Keratinocyte (primary cell): ENCODE measurements at regions not wholly inside any gene's neighbourhood (a gene's known extent, or its start where the extent isn't known, plus 50 kb on each side); places are given as distances from the start of the nearest gene placed in this dataset.

ENCODE experiments used
- DNase-seq: peaks from one replicate; pipeline ENCODE4 v3.0.0-alpha.2; 2011; ENCODE audit warnings: low read depth, missing footprints, low spot score
- FAIRE-seq: peaks from 2 replicates; lab custom pipeline; 2011; peaks lifted over from hg19 to GRCh38; lab: Jason Lieb, UNC
- H2AFZ ChIP-seq: 2 replicates; pipeline ENCODE4 v1.6.0; 2012; ENCODE audit warnings: low read length, control low read depth, inconsistent platforms; ENCODE audit not compliant: control insufficient read depth
- H3K27ac ChIP-seq: 2 replicates; pipeline ENCODE4 v1.5.1; 2011; ENCODE audit warnings: low read length; ENCODE audit not compliant: control insufficient read depth, insufficient read depth
- H3K27me3 ChIP-seq: 3 replicates; pipeline ENCODE4 v1.6.0; 2011; ENCODE audit warnings: low read length; ENCODE audit not compliant: control insufficient read depth, insufficient read depth; ENCODE audit errors: extremely low read depth
- H3K36me3 ChIP-seq, 2 experiments: 2 replicates in 1 of 2; 3 replicates in 1 of 2; pipeline ENCODE4 v1.5.1; 2011; ENCODE audit warnings: low read length in 2 of 2, mild to moderate bottlenecking in 1 of 2; ENCODE audit not compliant: control insufficient read depth in 2 of 2, insufficient read depth in 2 of 2; ENCODE audit errors: extremely low read depth in 1 of 2
- H3K4me1 ChIP-seq: 3 replicates; pipeline ENCODE4 v1.5.1; 2011; ENCODE audit warnings: low read length; ENCODE audit not compliant: control insufficient read depth, insufficient read depth; ENCODE audit errors: extremely low read depth
- H3K4me2 ChIP-seq: 3 replicates; pipeline ENCODE4 v1.6.0; 2011; ENCODE audit warnings: low read depth, low read length; ENCODE audit not compliant: control insufficient read depth, insufficient read depth; ENCODE audit errors: extremely low read depth
- H3K4me3 ChIP-seq, 3 experiments: fragments of 200-600 bp in 1 of 3; sonication (generic) in 1 of 3; 2 replicates in 2 of 3; 3 replicates in 1 of 3; pipeline ENCODE4 v1.5.1; 2011 to 2016; ENCODE audit warnings: low read length in 3 of 3, mild to moderate bottlenecking in 3 of 3, control low read depth in 2 of 3, inconsistent platforms in 1 of 3, low read depth in 1 of 3, mixed read lengths in 1 of 3, mixed run types in 1 of 3, moderate library complexity in 1 of 3; ENCODE audit not compliant: control insufficient read depth in 2 of 3, insufficient read depth in 2 of 3; ENCODE audit errors: extremely low read depth in 1 of 3
- H3K79me2 ChIP-seq: 2 replicates; pipeline ENCODE4 v1.6.0; 2012; ENCODE audit warnings: low read length; ENCODE audit not compliant: control insufficient read depth, insufficient read depth
- H3K9ac ChIP-seq: 3 replicates; pipeline ENCODE4 v1.6.0; 2011; ENCODE audit warnings: low read length; ENCODE audit not compliant: control insufficient read depth, insufficient read depth; ENCODE audit errors: extremely low read depth
- H3K9me1 ChIP-seq: 3 replicates; pipeline ENCODE4 v1.6.0; 2011; ENCODE audit warnings: low read length; ENCODE audit not compliant: control insufficient read depth, insufficient read depth; ENCODE audit errors: extremely low read depth
- H3K9me3 ChIP-seq: 2 replicates; pipeline ENCODE4 v1.5.1; 2012; ENCODE audit warnings: low read depth, low read length; ENCODE audit not compliant: control insufficient read depth
- H4K20me1 ChIP-seq: 3 replicates; pipeline ENCODE4 v1.6.0; 2011; ENCODE audit warnings: low read length; ENCODE audit not compliant: control insufficient read depth, insufficient read depth; ENCODE audit errors: extremely low read depth
- EZH2 ChIP-seq: IDR thresholded peaks from one replicate; pipeline ENCODE4 v1.6.1; 2012; ENCODE audit warnings: inconsistent platforms, mild to moderate bottlenecking, low read length, moderate library complexity
- dilution Hi-C: fragments of 300-500 bp; cut with MboI; formaldehyde crosslinking; loops from one replicate; pipeline ENCODE4 v1.7.0; 2020; ENCODE audit warnings: low sequenced_read_pairs; ENCODE audit not compliant: extremely low pct_ligation_motif_present
- TF ChIP-seq, protein P1 (sequence below), 3 experiments: IDR thresholded peaks in 1 of 3; conservative IDR thresholded peaks in 1 of 3; optimal IDR thresholded peaks in 1 of 3; 2 replicates in 2 of 3; 3 replicates in 1 of 3; pipeline versions ENCODE3 to v1.5.1; 2011; ENCODE audit warnings: low read length in 3 of 3, mild to moderate bottlenecking in 3 of 3, moderate library complexity in 2 of 3, control low read depth in 1 of 3, inconsistent platforms in 1 of 3; ENCODE audit not compliant: insufficient read depth in 2 of 3; ENCODE audit errors: extremely low read depth in 1 of 3

DNA sequence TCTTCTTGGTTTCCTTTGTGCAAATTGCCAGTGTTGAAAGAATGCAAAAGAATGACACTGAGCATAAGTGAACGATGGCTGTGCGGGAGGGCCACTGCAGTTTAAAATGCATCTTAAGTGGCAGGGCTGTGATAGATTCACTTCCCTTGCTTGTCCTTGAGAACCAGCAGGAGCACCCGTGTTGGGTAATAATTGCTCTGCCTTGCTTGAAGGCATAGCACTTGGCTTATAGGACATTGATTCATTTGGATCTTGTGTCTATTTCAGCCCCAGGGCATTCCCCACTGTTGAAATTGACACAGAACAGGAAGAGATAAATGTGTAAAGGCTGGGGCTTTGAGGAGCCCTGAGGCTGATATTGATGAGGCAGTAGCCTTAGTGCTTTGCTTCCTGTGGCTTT is 1003.7 kb upstream of the GYPC start:
- H3K4me2 ChIP-seq: no peak overlapping the region
- no peaks in the 10 kb centered on the region for H3K27me3 ChIP-seq
- DNase-seq: no peak
- H3K9me1 ChIP-seq: no peaks in the 10 kb centered on the region
- H4K20me1 ChIP-seq: no peaks in the 10 kb centered on the region
- no peak overlapping the region for H3K9ac ChIP-seq
- H2AFZ ChIP-seq: no peak overlapping the region
- TF ChIP-seq, protein P1, sequence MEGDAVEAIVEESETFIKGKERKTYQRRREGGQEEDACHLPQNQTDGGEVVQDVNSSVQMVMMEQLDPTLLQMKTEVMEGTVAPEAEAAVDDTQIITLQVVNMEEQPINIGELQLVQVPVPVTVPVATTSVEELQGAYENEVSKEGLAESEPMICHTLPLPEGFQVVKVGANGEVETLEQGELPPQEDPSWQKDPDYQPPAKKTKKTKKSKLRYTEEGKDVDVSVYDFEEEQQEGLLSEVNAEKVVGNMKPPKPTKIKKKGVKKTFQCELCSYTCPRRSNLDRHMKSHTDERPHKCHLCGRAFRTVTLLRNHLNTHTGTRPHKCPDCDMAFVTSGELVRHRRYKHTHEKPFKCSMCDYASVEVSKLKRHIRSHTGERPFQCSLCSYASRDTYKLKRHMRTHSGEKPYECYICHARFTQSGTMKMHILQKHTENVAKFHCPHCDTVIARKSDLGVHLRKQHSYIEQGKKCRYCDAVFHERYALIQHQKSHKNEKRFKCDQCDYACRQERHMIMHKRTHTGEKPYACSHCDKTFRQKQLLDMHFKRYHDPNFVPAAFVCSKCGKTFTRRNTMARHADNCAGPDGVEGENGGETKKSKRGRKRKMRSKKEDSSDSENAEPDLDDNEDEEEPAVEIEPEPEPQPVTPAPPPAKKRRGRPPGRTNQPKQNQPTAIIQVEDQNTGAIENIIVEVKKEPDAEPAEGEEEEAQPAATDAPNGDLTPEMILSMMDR (optimal IDR thresholded peaks at IDR 0.05 in 1 of 3, IDR thresholded peaks at IDR 0.05 in 1 of 3, conservative IDR thresholded peaks at IDR 0.05 in 1 of 3; ENCODE audit: extremely low read depth in 1 of 3, insufficient read depth in 2 of 3, low read length in 3 of 3): no peak
- H3K4me3 ChIP-seq: no peak overlapping the region
- no peak for FAIRE-seq
- no peaks in the 10 kb centered on the region for H3K79me2 ChIP-seq
- dilution Hi-C loops: no loop called here
- no peaks in the 10 kb centered on the region for H3K4me1 ChIP-seq
- no peak overlapping the region for H3K27ac ChIP-seq
- no peaks in the 10 kb centered on the region for H3K36me3 ChIP-seq
- H3K9me3 ChIP-seq: no peaks in the 10 kb centered on the region

DNA sequence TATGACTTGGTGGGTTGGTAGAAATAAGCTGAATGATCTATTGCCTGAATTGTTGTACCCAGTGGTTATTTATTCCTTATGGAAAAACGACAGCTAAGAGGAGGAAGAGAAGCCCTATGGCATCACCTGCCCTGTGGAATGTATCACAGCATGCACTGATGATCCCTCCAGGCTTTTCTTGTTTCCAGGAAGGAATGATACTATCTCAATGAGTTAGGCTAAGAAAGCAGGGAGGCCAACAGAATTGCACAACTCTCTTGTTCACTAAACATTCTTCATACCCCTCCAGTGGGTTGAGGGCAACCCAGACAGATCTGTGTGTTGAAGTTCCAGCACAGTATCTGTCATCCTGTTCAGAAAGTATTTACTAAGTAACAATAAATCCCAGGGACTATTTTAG is 1001.7 kb upstream of the GYPC start:
- Histone ChIP-seq H3K9me3 (no peaks in the 10 kb centered on the region), H3K79me2 (no peaks in the 10 kb centered on the region), H4K20me1 (no peaks in the 10 kb centered on the region), H3K9ac (no peak overlapping the region), H3K4me2 (no peak overlapping the region), H3K4me1 (no peaks in the 10 kb centered on the region), H3K36me3 (no peaks in the 10 kb centered on the region), H3K27me3 (no peaks in the 10 kb centered on the region), H3K27ac (no peak overlapping the region), H3K9me1 (no peaks in the 10 kb centered on the region), H2AFZ (no peak overlapping the region), H3K4me3 (no peak overlapping the region)
- DNase-seq: no peak
- FAIRE-seq: no peak
- dilution Hi-C loops: no loop called here
- TF ChIP-seq, protein P1 (optimal IDR thresholded peaks at IDR 0.05 in 1 of 3, IDR thresholded peaks at IDR 0.05 in 1 of 3, conservative IDR thresholded peaks at IDR 0.05 in 1 of 3; ENCODE audit: extremely low read depth in 1 of 3, insufficient read depth in 2 of 3, low read length in 3 of 3): no peak
- no peak for TF ChIP-seq EZH2
